Smooth muscle cell of the brain vasculature (primary cell): ENCODE measurements at regions not wholly inside any gene's neighbourhood (a gene's known extent, or its start where the extent isn't known, plus 50 kb on each side); places are given as distances from the start of the nearest gene placed in this dataset.
"Not testable (repeated sequence)": the region's sequence is repeated elsewhere in the genome, so short reads cannot be mapped to it uniquely, and the experiment has no call there.

Experiments
- DNase-seq: peaks from one replicate; pipeline ENCODE4 v3.0.0-alpha.2; 2012; ENCODE audit warnings: low read depth, low spot score

- no peak for DNase-seq
These were observed 77.8 kb downstream of the TEX36 start for GRCh38 chr10:125605167-125605566.

- no peak for DNase-seq
These were observed 80.1 kb downstream of the TEX36 start for GRCh38 chr10:125602825-125603224.

- no peak for DNase-seq
These were observed 83.8 kb downstream of the TEX36 start for GRCh38 chr10:125599194-125599593.

GRCh38 chr10:125595911-125596310 lies 87.1 kb downstream of the TEX36 start:
- DNase-seq: no peak

DNA sequence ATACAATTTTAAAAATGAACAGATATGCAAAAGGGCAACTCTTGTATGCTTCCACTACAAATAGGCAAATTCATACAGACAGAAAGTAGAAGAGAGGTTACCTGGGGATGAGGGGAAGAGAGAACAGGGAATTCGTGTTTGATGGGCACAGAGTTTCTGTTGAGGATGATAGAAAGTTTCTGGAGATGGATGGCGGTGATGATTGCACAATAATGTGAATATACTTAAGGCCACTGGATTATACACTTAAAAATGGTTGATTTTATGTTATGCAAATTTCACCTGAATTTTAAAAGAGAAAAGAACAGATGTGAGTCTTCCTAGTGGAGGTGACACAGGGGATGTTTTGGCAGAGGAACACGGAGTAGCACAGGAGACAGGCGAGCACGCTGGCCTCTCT lies 89.3 kb downstream of the TEX36 start:
- DNase-seq: no peak

GRCh38 chr10:125592897-125593296 lies 90.1 kb downstream of the TEX36 start:
- DNase-seq: no peak

DNA sequence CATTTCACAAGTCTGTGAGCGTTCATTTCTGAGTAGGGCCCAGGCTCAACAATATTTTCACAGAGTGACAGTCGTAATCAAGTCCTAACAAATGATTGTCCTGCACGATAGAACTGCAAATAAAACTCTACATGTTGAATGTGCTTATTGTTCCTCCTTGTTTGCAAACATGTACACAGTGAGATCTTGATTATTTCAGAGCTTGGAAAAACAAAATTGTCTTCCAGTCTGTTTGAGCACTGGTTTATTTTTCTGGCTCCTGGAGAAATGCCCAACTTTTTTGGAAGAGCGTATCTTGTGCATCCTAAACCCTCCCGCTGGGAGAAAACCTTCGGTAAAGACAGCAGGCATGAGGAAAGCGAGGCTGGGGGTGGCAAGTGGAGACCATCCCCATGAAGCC lies 91.1 kb downstream of the TEX36 start:
- DNase-seq: no peak

GRCh38 chr10:125588738-125589137 lies 94.2 kb downstream of the TEX36 start:
- not testable (repeated sequence) for DNase-seq

GRCh38 chr10:125584954-125585353 lies 98.0 kb downstream of the TEX36 start:
- DNase-seq: no peak

DNA sequence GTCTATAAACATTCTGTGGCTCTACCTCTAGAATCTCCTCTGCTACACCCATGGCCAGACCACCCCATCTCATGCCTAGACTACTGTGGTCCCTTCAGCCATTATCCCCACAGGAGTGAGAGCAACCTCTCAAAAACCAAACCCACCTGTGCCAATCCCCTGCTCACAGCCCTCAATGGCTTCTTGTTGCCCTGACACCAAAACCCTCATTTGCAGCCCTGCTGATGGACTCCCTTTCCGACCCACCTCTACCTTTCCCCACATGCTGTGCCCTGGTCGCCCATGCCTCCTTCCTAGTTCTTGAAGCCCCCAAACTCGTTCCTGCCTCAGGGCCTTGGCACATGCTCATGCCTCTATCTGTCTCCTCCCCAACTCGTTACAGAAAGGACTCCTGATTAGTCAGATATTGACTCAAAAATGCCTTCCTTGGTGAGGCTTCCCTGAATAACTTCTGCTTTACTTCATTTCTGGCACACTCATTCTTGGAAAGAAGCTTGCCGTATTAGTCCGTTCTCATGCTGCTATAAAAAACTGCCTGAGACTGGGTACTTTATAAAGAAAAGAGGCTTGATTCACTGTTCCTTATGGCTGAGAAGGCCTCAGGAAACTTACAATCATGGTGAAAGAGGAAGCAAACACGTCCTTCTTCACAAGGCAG lies 104.2 kb downstream of the TEX36 start:
- DNase-seq: no peak

GRCh38 chr10:125575843-125576242 lies 107.1 kb downstream of the TEX36 start:
- no peak for DNase-seq

DNA sequence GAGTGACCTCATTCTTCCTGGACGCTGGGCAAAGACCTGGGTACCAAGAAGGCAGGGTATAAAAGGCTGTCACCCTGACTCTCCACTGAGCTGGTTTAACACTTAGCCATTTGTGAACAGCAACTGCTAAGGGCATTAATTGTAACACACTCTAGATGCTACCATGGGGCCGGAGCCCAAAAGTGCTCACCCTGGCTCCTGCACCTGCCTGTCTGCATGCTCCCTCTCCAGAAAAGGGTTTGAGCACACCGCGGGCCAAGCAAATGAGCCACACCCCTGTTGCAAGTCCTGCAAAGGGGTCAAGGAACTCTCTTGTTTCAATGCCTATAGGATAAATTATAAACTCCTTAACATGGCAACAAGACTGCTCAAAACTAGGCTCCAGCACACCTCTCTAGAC lies 114.8 kb downstream of the TEX36 start:
- DNase-seq: no peak

GRCh38 chr10:125567529-125567928 lies 115.4 kb downstream of the TEX36 start:
- DNase-seq: no peak

- no peak for DNase-seq
These were observed 117.9 kb downstream of the TEX36 start for GRCh38 chr10:125565046-125565445.

DNA sequence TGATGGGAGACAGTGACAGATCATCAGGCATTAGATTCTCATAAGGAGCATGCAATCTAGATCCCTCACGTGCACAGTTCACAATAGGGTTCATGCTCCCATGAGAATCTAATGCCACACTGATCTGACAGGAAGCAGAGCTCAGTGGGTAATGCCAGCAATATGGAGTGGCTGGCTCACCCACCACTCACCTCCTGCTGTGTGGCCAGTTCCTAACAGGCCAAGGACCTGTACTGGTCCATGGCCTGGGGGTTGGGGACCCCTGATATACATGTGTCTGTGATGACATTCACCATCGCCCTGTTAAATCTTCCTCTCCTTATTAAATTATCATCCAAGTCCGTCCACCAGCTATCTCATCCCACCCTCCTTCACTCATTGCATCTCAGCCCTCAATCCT lies 118.4 kb downstream of the TEX36 start:
- DNase-seq: no peak

GRCh38 chr10:125562737-125563136 lies 120.2 kb downstream of the TEX36 start:
- no peak for DNase-seq

DNA sequence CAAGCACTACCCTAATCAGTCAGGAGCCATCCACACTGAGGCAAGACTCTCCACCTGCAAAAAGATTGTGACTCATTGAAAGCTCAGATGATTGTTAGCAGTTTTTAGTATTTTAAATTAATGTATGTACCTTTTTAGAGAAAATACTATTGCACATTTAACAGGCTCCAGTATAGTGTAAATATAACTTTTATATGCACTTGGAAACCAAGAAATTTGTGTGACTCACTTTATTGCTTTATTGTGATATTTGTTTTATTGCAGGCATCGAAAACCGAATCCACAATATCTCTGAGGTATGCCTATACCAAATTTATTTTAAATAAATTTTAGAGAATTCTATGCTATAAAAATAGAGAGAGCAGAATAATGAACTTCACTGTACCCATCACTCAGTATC lies 122.0 kb downstream of the TEX36 start:
- no peak for DNase-seq

GRCh38 chr10:125559210-125559609 lies 123.8 kb downstream of the TEX36 start:
- DNase-seq: no peak

DNA sequence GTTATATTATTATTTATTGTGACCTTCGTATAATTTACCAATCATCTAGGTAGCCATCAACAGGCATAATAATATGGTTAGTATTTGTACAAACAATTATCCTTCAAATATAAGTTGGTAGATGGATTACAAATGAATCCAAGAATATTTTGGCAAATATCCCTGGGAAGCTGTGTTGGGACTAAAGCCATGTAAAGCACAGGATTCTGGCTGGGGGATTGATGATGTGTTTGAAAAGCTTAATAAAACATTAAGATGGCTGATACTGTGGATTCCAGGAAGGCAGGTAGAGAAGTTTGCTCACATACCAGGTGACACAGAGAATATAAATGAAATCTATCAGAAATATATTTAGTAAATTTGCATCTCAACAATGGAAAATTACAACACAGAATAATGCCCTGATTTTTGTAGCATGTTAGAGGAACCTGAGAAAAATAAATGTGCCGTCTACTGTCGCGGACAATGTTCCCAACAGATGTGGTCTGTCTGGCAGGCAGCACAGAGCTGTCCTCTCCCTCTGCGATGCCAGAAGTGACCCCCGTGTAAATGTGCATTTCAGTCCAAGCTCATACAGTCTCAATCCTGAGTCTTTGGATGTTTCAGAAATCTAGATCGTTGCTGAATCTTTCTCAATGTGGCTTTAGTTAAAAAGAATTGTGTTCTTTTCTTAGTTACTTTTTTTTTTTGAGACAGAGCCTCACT lies 125.0 kb downstream of the TEX36 start:
- DNase-seq: no peak

- no peak for DNase-seq
These were observed 125.7 kb downstream of the TEX36 start for GRCh38 chr10:125557311-125557710.

GRCh38 chr10:125556882-125557281 lies 126.1 kb downstream of the TEX36 start:
- no peak for DNase-seq

DNA sequence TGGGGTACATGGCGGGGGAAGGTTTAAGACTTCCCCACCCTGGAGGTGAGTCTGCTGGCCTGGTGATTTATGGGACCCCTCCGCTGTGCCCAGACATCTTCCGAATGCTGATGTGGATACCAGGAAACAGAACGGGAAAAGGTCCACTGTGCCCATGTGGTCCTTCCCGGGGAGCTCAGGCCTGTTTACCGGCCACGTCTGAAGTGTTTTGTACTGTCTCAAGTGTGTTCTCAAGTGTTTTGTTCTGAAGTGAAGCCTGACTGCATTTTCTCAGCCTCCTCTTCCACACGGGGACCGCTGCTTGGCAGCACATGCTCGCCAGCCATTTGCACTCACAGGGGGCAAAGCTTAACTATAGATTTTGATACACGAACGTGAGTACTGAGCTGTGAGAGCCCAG lies 127.2 kb downstream of the TEX36 start:
- DNase-seq: no peak

DNA sequence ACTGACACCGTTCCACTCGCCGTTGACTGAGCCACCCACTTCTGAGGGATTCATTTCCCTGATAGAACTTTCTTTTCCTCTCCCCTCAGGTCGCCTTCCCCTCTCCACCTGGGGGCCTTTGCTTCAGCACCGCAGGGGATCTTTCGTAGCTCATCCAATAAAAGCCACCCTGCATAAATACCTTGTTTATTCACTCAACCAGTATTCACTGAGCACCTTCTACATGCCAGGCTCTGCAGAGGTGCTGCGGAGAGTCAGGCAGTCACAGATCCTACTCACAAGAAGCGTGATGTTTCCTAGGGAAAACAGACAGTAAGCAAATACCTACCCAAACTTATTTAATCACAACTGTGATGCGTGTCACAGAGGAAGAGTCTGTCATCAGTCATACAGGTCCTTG lies 127.7 kb downstream of the TEX36 start:
- DNase-seq: no peak

DNA sequence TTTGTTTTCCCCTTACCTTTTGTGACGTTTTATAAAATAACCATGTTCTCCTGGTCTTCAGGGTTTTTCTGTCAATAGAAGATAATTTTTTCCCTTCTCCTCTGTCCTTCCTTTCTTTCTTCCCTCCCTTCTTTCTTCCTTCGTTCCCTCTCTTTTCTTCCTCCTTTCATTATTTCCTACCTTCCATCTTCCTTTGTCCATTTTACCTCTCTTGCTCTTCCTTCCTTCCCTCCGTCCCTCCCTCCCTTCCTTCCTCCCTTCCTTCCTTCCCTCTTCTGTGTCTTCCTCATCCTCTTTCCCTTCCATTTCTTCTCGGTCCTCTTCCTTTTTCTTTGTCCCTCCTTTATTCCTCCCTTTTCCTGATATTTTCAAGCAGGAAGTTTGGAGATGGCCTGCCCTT lies 128.2 kb downstream of the TEX36 start:
- no peak for DNase-seq
